ENCODE measurements at regions not wholly inside any gene's neighbourhood (a gene's known extent, or its start where the extent isn't known, plus 50 kb on each side); places are given as distances from the start of the nearest gene placed in this dataset.

DNA sequence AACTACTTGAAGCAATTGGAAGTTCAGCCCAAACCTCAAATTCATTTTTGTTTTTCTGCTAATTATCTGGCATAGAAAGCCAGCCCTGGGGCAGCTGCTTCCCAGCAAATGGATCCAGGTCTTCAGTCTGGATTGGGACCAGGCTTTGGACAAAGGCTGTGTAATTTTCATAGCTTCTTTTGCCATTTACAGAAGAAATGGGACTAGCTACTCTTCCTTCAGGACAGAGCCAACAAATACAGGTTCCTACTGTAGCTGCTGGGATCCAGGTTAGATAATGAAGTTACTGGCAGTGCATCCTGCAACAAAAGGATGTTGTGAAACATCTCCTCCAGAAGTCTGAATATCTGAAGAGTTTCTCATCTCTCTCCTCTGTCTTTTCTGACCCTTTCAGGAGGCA is 171.5 kb upstream of the CAMK1G start:
- Histone ChIP-seq H3K36me3 (replicated peaks; ENCODE audit: insufficient read depth, low read length) (no peaks in the 10 kb centered on the region), H3F3A (ENCODE audit: insufficient read depth, low read length) (no peaks in the 10 kb centered on the region), H3K9me2 (replicated peaks; ENCODE audit: insufficient read depth, low read length) (no peaks in the 10 kb centered on the region), H3K9me3 (replicated peaks; ENCODE audit: insufficient read depth, low read length) (no peaks in the 10 kb centered on the region), H3K4me2 (ENCODE audit: low read depth, low read length) (no peak overlapping the region), H3K4me3 (ENCODE audit: low read length) (no peak overlapping the region), H2AFZ (ENCODE audit: low read length) (no peak overlapping the region), H4K20me1 (ENCODE audit: insufficient read depth, low read length) (no peaks in the 10 kb centered on the region), H3K27ac (ENCODE audit: low read length) (no peak overlapping the region), H3K27me3 (replicated peaks; ENCODE audit: insufficient read depth, low read length) (no peaks in the 10 kb centered on the region), H3K79me2 (ENCODE audit: low read length) (no peaks in the 10 kb centered on the region), H3K4me1 (ENCODE audit: low read length) (no peaks in the 10 kb centered on the region), H3K9ac (ENCODE audit: low read length) (no peak overlapping the region)
- TF ChIP-seq EZH2phosphoT487 (IDR thresholded peaks at IDR 0.05; ENCODE audit: low read length): no peak
- TF ChIP-seq, protein P1, sequence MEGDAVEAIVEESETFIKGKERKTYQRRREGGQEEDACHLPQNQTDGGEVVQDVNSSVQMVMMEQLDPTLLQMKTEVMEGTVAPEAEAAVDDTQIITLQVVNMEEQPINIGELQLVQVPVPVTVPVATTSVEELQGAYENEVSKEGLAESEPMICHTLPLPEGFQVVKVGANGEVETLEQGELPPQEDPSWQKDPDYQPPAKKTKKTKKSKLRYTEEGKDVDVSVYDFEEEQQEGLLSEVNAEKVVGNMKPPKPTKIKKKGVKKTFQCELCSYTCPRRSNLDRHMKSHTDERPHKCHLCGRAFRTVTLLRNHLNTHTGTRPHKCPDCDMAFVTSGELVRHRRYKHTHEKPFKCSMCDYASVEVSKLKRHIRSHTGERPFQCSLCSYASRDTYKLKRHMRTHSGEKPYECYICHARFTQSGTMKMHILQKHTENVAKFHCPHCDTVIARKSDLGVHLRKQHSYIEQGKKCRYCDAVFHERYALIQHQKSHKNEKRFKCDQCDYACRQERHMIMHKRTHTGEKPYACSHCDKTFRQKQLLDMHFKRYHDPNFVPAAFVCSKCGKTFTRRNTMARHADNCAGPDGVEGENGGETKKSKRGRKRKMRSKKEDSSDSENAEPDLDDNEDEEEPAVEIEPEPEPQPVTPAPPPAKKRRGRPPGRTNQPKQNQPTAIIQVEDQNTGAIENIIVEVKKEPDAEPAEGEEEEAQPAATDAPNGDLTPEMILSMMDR (IDR thresholded peaks at IDR 0.05; ENCODE audit: low read length): no peak
- TF ChIP-seq EZH2 (optimal IDR thresholded peaks at IDR 0.05; ENCODE audit: low read depth, low read length): no peak
- no peak for DNase-seq

DNA sequence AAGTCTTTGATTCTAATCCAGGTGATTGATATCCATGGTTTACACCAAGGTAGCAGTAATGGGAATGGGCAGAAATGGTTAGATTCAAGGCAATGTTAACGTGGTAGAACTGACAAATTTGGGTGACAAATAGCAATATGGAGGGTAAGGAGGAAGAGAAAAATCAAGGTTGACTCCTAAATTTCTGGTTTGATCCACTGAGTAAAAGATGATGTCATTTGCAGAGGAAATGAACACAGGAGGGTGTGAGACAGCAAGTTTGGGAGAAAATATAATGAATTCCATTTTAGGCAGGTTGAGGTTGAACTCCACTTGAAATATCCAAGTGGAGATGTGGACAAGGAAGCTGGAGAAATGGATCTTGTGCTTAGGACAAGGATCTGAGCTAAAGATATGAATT is 170.9 kb upstream of the CAMK1G start:
- TF ChIP-seq, protein P1 (IDR thresholded peaks at IDR 0.05; ENCODE audit: low read length): no peak
- TF ChIP-seq EZH2phosphoT487 (IDR thresholded peaks at IDR 0.05; ENCODE audit: low read length): no peak
- TF ChIP-seq EZH2 (optimal IDR thresholded peaks at IDR 0.05; ENCODE audit: low read depth, low read length): no peak
- Histone ChIP-seq H3K79me2 (ENCODE audit: low read length) (no peaks in the 10 kb centered on the region), H3K27ac (ENCODE audit: low read length) (no peak overlapping the region), H4K20me1 (ENCODE audit: insufficient read depth, low read length) (no peaks in the 10 kb centered on the region), H3K4me2 (ENCODE audit: low read depth, low read length) (no peak overlapping the region), H3K9me2 (replicated peaks; ENCODE audit: insufficient read depth, low read length) (no peaks in the 10 kb centered on the region), H3F3A (ENCODE audit: insufficient read depth, low read length) (no peaks in the 10 kb centered on the region), H3K4me3 (ENCODE audit: low read length) (no peak overlapping the region), H3K36me3 (replicated peaks; ENCODE audit: insufficient read depth, low read length) (no peaks in the 10 kb centered on the region), H3K9ac (ENCODE audit: low read length) (no peak overlapping the region), H3K4me1 (ENCODE audit: low read length) (no peaks in the 10 kb centered on the region), H3K9me3 (replicated peaks; ENCODE audit: insufficient read depth, low read length) (no peaks in the 10 kb centered on the region), H2AFZ (ENCODE audit: low read length) (no peak overlapping the region), H3K27me3 (replicated peaks; ENCODE audit: insufficient read depth, low read length) (no peaks in the 10 kb centered on the region)
- no peak for DNase-seq

DNA sequence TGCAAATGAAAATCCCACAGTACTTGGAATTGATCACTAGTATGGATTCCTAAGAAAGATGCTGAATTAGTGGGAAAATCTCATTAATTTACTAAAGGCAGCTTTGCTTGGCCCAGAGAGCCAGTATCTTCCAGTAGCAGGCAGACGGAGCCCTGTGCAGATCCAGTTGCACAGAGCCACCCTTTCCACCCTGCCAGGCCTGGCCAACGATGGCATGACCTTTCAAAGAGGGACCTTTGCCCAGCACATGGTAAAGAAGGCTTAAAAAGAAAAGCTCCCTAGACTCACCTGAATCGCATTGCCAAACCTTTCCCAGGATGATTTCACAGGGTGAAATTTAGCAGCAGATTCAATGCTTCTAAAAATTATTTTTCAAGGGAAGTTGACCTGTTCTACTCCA is 170.5 kb upstream of the CAMK1G start:
- Histone ChIP-seq H3K36me3 (replicated peaks; ENCODE audit: insufficient read depth, low read length) (no peaks in the 10 kb centered on the region), H3K4me3 (ENCODE audit: low read length) (no peak overlapping the region), H2AFZ (ENCODE audit: low read length) (no peak overlapping the region), H3K9me2 (replicated peaks; ENCODE audit: insufficient read depth, low read length) (no peaks in the 10 kb centered on the region), H3K79me2 (ENCODE audit: low read length) (no peaks in the 10 kb centered on the region), H3K9ac (ENCODE audit: low read length) (no peak overlapping the region), H3K27ac (ENCODE audit: low read length) (no peak overlapping the region), H4K20me1 (ENCODE audit: insufficient read depth, low read length) (no peaks in the 10 kb centered on the region), H3F3A (ENCODE audit: insufficient read depth, low read length) (no peaks in the 10 kb centered on the region), H3K4me2 (ENCODE audit: low read depth, low read length) (no peak overlapping the region), H3K27me3 (replicated peaks; ENCODE audit: insufficient read depth, low read length) (no peaks in the 10 kb centered on the region), H3K9me3 (replicated peaks; ENCODE audit: insufficient read depth, low read length) (no peaks in the 10 kb centered on the region), H3K4me1 (ENCODE audit: low read length) (no peaks in the 10 kb centered on the region)
- TF ChIP-seq EZH2 (optimal IDR thresholded peaks at IDR 0.05; ENCODE audit: low read depth, low read length) (no peak), EZH2phosphoT487 (IDR thresholded peaks at IDR 0.05; ENCODE audit: low read length) (no peak)
- TF ChIP-seq, protein P1 (IDR thresholded peaks at IDR 0.05; ENCODE audit: low read length): no peak
- no peak for DNase-seq

Measured in MM.1S (cell line).